GM12878 (cell line): ENCODE measurements at regions not wholly inside any gene's neighbourhood (a gene's known extent, or its start where the extent isn't known, plus 50 kb on each side); places are given as distances from the start of the nearest gene placed in this dataset.

Experiments used
- ATAC-seq: fragments of 200-7000 bp; cut with Tn5 transposase; 3 replicates; pipeline ENCODE4 v1.9.1; 2020; ENCODE audit warnings: mild to moderate bottlenecking, moderate library complexity
- BruUV-seq: library from RNA; stranded (reverse); fragments of 400-500 nt; replicated peaks from 2 replicates; lab custom pipeline; 2021; lab: Mats Ljungman, UMichigan
- CTCF ChIA-PET: fragments of 300-600 bp; sonication (Branson Sonifier 250); formaldehyde crosslinking; extraction: SDS; loops from one replicate; lab custom pipeline; 2021; ENCODE audit warnings: inconsistent platforms; lab: Yijun Ruan, JAX
- POLR2A ChIA-PET: fragments of 350-600 bp; formaldehyde crosslinking; extraction: SDS; loops from one replicate; lab custom pipeline; 2021; ENCODE audit warnings: inconsistent platforms; lab: Charles Lee
- RAD21 ChIA-PET: fragments of 300-600 bp; sonication (Branson Sonifier 250); formaldehyde crosslinking; loops from one replicate; lab custom pipeline; 2023; ENCODE audit warnings: antibody characterized with exemption; ENCODE audit not compliant: unreplicated experiment; lab: Charles Lee
- SMC1A ChIA-PET: fragments of 300-600 bp; sonication (Branson Sonifier 250); formaldehyde crosslinking; loops from one replicate; lab custom pipeline; 2023; ENCODE audit not compliant: unreplicated experiment, uncharacterized antibody; lab: Charles Lee
- DNase-seq: peaks from one replicate; pipeline ENCODE4 v3.0.0-alpha.2; 2011; ENCODE audit warnings: low read depth, low spot score
- FAIRE-seq: peaks from 3 replicates; lab custom pipeline; 2011; peaks lifted over from hg19 to GRCh38; lab: Jason Lieb, UNC
- H2AFZ ChIP-seq: 2 replicates; pipeline ENCODE4 v1.6.0; 2011; ENCODE audit warnings: low read depth, low read length, control low read depth; ENCODE audit not compliant: control insufficient read depth
- H3K27ac ChIP-seq: 2 replicates; pipeline ENCODE4 v1.5.1; 2011; ENCODE audit warnings: control low read depth; ENCODE audit not compliant: control insufficient read depth, insufficient read depth
- H3K27me3 ChIP-seq, 2 experiments: replicated peaks in 1 of 2; 2 replicates each; pipeline versions ENCODE4 v1.6.0 to v1.6.1; 2011; ENCODE audit warnings: low read length in 1 of 2; ENCODE audit not compliant: control insufficient read depth in 2 of 2, insufficient read depth in 2 of 2
- H3K36me3 ChIP-seq, 2 experiments: 2 replicates each; pipeline ENCODE4 v1.5.1; 2011; ENCODE audit warnings: low read length in 1 of 2; ENCODE audit not compliant: control insufficient read depth in 2 of 2, insufficient read depth in 2 of 2
- H3K4me1 ChIP-seq: 2 replicates; pipeline ENCODE4 v1.6.1; 2011; ENCODE audit warnings: mild to moderate bottlenecking, low read length, moderate library complexity, mixed read lengths; ENCODE audit not compliant: control insufficient read depth, insufficient read depth
- H3K4me2 ChIP-seq: 2 replicates; pipeline ENCODE4 v1.6.0; 2011; ENCODE audit warnings: control low read depth; ENCODE audit not compliant: control insufficient read depth, insufficient read depth
- H3K4me3 ChIP-seq: fragments of 200-600 bp; sonication (generic); 2 replicates; pipeline ENCODE4 v1.5.1; 2016
- H3K79me2 ChIP-seq: 2 replicates; pipeline ENCODE4 v1.6.0; 2011; ENCODE audit warnings: low read length; ENCODE audit not compliant: control insufficient read depth, insufficient read depth
- H3K9ac ChIP-seq: 2 replicates; pipeline ENCODE4 v1.8.0; 2011; ENCODE audit warnings: low read length, control low read depth, mixed read lengths; ENCODE audit not compliant: control insufficient read depth, insufficient read depth
- H3K9me3 ChIP-seq: replicated peaks from 3 replicates; pipeline ENCODE4 v1.5.1; 2011; ENCODE audit warnings: mild to moderate bottlenecking, low read length; ENCODE audit not compliant: control insufficient read depth, insufficient read depth
- H4K20me1 ChIP-seq: 2 replicates; pipeline ENCODE4 v1.6.0; 2011; ENCODE audit not compliant: control insufficient read depth, insufficient read depth
- CHD4 ChIP-seq: fragments of 200-600 bp; sonication (generic); IDR thresholded peaks from 2 replicates; pipeline ENCODE4 v1.6.1; 2016; ENCODE audit warnings: mild to moderate bottlenecking
- E2F8 ChIP-seq: fragments of 450-650 bp; IDR thresholded peaks from 2 replicates; pipeline ENCODE4 v1.6.1; 2018; ENCODE audit warnings: mild to moderate bottlenecking, low read depth, moderate library complexity; ENCODE audit not compliant: partially characterized antibody
- EZH2 ChIP-seq: IDR thresholded peaks from 2 replicates; pipeline ENCODE4 v1.6.1; 2012; ENCODE audit warnings: low read depth, mild to moderate bottlenecking, control low read depth, inconsistent platforms, low read length, borderline replicate concordance; ENCODE audit not compliant: control insufficient read depth
- NR2C1 ChIP-seq: fragments of 450-650 bp; IDR thresholded peaks from 2 replicates; pipeline ENCODE4 v1.6.1; 2017; ENCODE audit warnings: antibody characterized with exemption, mild to moderate bottlenecking, moderate library complexity
- RB1 ChIP-seq: fragments of 450-650 bp; formaldehyde crosslinking; IDR thresholded peaks from 2 replicates; pipeline ENCODE4 v1.6.1; 2017; ENCODE audit warnings: mild to moderate bottlenecking, borderline replicate concordance
- WGBS: methylation state at CpG from one replicate; pipeline ENCODE4 v1.1.6; 2016; ENCODE audit warnings: low lambda C conversion rate; ENCODE audit not compliant: insufficient replicate concordance, insufficient coverage; ENCODE audit errors: missing lambda C conversion rate; 5-methylcytosine and 5-hydroxymethylcytosine counted together
- in situ Hi-C: fragments of 300-500 bp; cut with MboI; formaldehyde crosslinking; loops from 9 replicates; pipeline ENCODE4 v1.14.3; 2018; ENCODE audit warnings: mixed read lengths
- intact Hi-C: fragments of 100-400 bp; cut with micrococcal nuclease; formaldehyde crosslinking; loops from one replicate; pipeline ENCODE4 v1.14.2; 2022; ENCODE audit not compliant: unreplicated experiment
- TF ChIP-seq, protein P1 (sequence below): fragments of 450-650 bp; IDR thresholded peaks from 2 replicates; pipeline ENCODE4 v1.6.1; 2016; ENCODE audit warnings: mild to moderate bottlenecking
- TF ChIP-seq, protein P2 (sequence below), 3 experiments: IDR thresholded peaks in 2 of 3; conservative IDR thresholded peaks in 1 of 3; 2 replicates each; pipeline ENCODE4 v1.5.1; 2011; ENCODE audit warnings: low read depth in 3 of 3, low read length in 3 of 3, mild to moderate bottlenecking in 3 of 3, control low read depth in 2 of 3, moderate library complexity in 2 of 3, inconsistent platforms in 1 of 3, mixed read lengths in 1 of 3; ENCODE audit not compliant: control insufficient read depth in 2 of 3, insufficient read depth in 1 of 3; ENCODE audit errors: extremely low read depth in 1 of 3
- TF ChIP-seq, protein P3 (sequence below): fragments of 450-650 bp; IDR thresholded peaks from 2 replicates; pipeline ENCODE4 v1.6.1; 2017; ENCODE audit warnings: mild to moderate bottlenecking, low read depth, inconsistent platforms; ENCODE audit not compliant: poor library complexity, severe bottlenecking

DNA sequence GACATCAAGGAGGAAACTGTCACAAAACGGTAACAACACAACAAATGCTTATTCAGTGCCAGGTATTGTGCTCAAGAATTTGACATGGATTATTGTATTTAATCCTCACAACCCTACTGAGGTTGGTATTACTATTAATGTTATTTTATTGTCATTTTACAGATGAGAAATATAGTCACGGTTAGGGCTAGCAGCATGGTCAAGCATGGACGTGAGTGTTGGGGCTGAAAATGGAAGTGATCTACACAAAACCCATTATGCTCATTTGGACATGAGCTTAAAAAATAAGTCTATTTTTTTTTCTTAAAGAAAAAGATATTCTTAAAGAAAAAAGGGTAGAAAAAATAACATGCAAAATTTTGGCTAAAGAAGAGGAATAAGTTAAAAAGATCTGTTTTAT lies 141.3 kb upstream of the SOX2 start:
- no peaks in the 10 kb centered on the region for H4K20me1 ChIP-seq
- intact Hi-C loops, result no loop called here
- H3K9me3 ChIP-seq, result no peaks in the 10 kb centered on the region
- H3K27ac ChIP-seq, result no peak overlapping the region
- FAIRE-seq, result no peak
- in situ Hi-C loops, result no loop called here
- ATAC-seq, result no peak
- H3K4me2 ChIP-seq, result no peak overlapping the region
- CTCF ChIA-PET, result interaction anchor here (0.6 kb wide), 1 partner anchor 1178 kb away, joined by 3 read pairs; no protein-coding TSS in a partner anchor
- H3K27me3 ChIP-seq, result no peaks in the 10 kb centered on the region
- H3K36me3 ChIP-seq, result no peaks in the 10 kb centered on the region
- no peak for DNase-seq
- no peaks in the 10 kb centered on the region for H3K4me1 ChIP-seq
- 2% methylated on average over 3 of the region's 3 CpGs for WGBS
- no peak overlapping the region for H2AFZ ChIP-seq
- H3K4me3 ChIP-seq, result no peak overlapping the region
- POLR2A ChIA-PET, result no interaction called here
- no peak for TF ChIP-seq RB1
- no peak for TF ChIP-seq EZH2
- TF ChIP-seq, protein P1, sequence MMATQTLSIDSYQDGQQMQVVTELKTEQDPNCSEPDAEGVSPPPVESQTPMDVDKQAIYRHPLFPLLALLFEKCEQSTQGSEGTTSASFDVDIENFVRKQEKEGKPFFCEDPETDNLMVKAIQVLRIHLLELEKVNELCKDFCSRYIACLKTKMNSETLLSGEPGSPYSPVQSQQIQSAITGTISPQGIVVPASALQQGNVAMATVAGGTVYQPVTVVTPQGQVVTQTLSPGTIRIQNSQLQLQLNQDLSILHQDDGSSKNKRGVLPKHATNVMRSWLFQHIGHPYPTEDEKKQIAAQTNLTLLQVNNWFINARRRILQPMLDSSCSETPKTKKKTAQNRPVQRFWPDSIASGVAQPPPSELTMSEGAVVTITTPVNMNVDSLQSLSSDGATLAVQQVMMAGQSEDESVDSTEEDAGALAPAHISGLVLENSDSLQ, result no peak
- TF ChIP-seq, protein P2, sequence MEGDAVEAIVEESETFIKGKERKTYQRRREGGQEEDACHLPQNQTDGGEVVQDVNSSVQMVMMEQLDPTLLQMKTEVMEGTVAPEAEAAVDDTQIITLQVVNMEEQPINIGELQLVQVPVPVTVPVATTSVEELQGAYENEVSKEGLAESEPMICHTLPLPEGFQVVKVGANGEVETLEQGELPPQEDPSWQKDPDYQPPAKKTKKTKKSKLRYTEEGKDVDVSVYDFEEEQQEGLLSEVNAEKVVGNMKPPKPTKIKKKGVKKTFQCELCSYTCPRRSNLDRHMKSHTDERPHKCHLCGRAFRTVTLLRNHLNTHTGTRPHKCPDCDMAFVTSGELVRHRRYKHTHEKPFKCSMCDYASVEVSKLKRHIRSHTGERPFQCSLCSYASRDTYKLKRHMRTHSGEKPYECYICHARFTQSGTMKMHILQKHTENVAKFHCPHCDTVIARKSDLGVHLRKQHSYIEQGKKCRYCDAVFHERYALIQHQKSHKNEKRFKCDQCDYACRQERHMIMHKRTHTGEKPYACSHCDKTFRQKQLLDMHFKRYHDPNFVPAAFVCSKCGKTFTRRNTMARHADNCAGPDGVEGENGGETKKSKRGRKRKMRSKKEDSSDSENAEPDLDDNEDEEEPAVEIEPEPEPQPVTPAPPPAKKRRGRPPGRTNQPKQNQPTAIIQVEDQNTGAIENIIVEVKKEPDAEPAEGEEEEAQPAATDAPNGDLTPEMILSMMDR (IDR thresholded peaks at IDR 0.05 in 2 of 3, conservative IDR thresholded peaks at IDR 0.05 in 1 of 3; ENCODE audit: control insufficient read depth in 2 of 3, extremely low read depth in 1 of 3, insufficient read depth in 1 of 3, low read depth in 3 of 3, low read length in 3 of 3), result no peak
- no peak for TF ChIP-seq CHD4
- TF ChIP-seq, protein P3, sequence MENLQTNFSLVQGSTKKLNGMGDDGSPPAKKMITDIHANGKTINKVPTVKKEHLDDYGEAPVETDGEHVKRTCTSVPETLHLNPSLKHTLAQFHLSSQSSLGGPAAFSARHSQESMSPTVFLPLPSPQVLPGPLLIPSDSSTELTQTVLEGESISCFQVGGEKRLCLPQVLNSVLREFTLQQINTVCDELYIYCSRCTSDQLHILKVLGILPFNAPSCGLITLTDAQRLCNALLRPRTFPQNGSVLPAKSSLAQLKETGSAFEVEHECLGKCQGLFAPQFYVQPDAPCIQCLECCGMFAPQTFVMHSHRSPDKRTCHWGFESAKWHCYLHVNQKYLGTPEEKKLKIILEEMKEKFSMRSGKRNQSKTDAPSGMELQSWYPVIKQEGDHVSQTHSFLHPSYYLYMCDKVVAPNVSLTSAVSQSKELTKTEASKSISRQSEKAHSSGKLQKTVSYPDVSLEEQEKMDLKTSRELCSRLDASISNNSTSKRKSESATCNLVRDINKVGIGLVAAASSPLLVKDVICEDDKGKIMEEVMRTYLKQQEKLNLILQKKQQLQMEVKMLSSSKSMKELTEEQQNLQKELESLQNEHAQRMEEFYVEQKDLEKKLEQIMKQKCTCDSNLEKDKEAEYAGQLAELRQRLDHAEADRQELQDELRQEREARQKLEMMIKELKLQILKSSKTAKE, result no peak
- TF ChIP-seq NR2C1, result no peak
- no peak for TF ChIP-seq E2F8
- BruUV-seq, result no TSS peak
- SMC1A ChIA-PET, result interaction anchor here (1.0 kb wide), 1 partner anchor 1060 kb away, joined by 5 read pairs; no protein-coding TSS in a partner anchor
- H3K9ac ChIP-seq, result no peak overlapping the region
- no peaks in the 10 kb centered on the region for H3K79me2 ChIP-seq
- RAD21 ChIA-PET, result no interaction called here
